OCI-LY1 (cell line): ENCODE measurements at regions not wholly inside any gene's neighbourhood (a gene's known extent, or its start where the extent isn't known, plus 50 kb on each side); places are given as distances from the start of the nearest gene placed in this dataset.

ENCODE experiments used
- H2AFZ ChIP-seq: fragments of 200-600 bp; sonication (generic), shearing (Covaris generic); 2 replicates; pipeline ENCODE4 v1.6.0; 2014; ENCODE audit warnings: antibody characterized with exemption, mild to moderate bottlenecking, low read length
- H3F3A ChIP-seq: fragments of 200-600 bp; sonication (generic), shearing (Covaris generic); 2 replicates; pipeline ENCODE4 v1.6.0; 2014; ENCODE audit warnings: mild to moderate bottlenecking, antibody characterized with exemption, low read length, moderate library complexity; ENCODE audit not compliant: insufficient read depth
- H3K27ac ChIP-seq: fragments of 200-600 bp; sonication (generic); 2 replicates; pipeline ENCODE4 v1.5.1; 2014; ENCODE audit warnings: low read length, mixed run types, mild to moderate bottlenecking, low read depth; ENCODE audit not compliant: poor library complexity, severe bottlenecking
- H3K27me3 ChIP-seq: fragments of 200-600 bp; sonication (generic); 2 replicates; pipeline ENCODE4 v1.6.0; 2014; ENCODE audit warnings: antibody characterized with exemption, mild to moderate bottlenecking, low read length, moderate library complexity; ENCODE audit not compliant: insufficient read depth
- H3K36me3 ChIP-seq: fragments of 200-600 bp; sonication (generic); 2 replicates; pipeline ENCODE4 v1.6.1; 2014; ENCODE audit warnings: mild to moderate bottlenecking, antibody characterized with exemption, low read length, moderate library complexity, mixed read lengths; ENCODE audit not compliant: insufficient read depth
- H3K4me1 ChIP-seq: fragments of 200-600 bp; sonication (generic); 2 replicates; pipeline ENCODE4 v1.5.1; 2014; ENCODE audit warnings: mild to moderate bottlenecking, low read length, moderate library complexity; ENCODE audit not compliant: insufficient read depth, severe bottlenecking
- H3K4me2 ChIP-seq: fragments of 200-600 bp; sonication (generic), shearing (Covaris generic); 2 replicates; pipeline ENCODE4 v1.6.1; 2014; ENCODE audit warnings: low read length
- H3K4me3 ChIP-seq: fragments of 200-600 bp; sonication (generic); 2 replicates; pipeline ENCODE4 v1.5.1; 2014; ENCODE audit warnings: low read length, low read depth, mild to moderate bottlenecking, mixed read lengths; ENCODE audit not compliant: poor library complexity, severe bottlenecking
- H3K79me2 ChIP-seq: fragments of 200-600 bp; shearing (Covaris generic); 2 replicates; pipeline ENCODE4 v1.6.1; 2016; ENCODE audit warnings: mixed run types, low read length, mixed read lengths; ENCODE audit not compliant: insufficient read depth
- H3K9ac ChIP-seq: fragments of 200-600 bp; sonication (generic), shearing (Covaris generic); 2 replicates; pipeline ENCODE4 v1.6.1; 2014; ENCODE audit warnings: mild to moderate bottlenecking, low read length, mixed read lengths
- H3K9me2 ChIP-seq: fragments of 200-600 bp; sonication (generic), shearing (Covaris generic); 2 replicates; pipeline ENCODE4 v1.6.1; 2014; ENCODE audit warnings: low read depth, mild to moderate bottlenecking, low read length, mixed read lengths
- H3K9me3 ChIP-seq: fragments of 200-600 bp; shearing (Covaris generic); 2 replicates; pipeline ENCODE4 v1.6.1; 2014; ENCODE audit warnings: low read length, mixed read lengths
- H4K20me1 ChIP-seq: fragments of 200-600 bp; sonication (generic), shearing (Covaris generic); 2 replicates; pipeline ENCODE4 v1.6.0; 2016; ENCODE audit warnings: mild to moderate bottlenecking, low read length; ENCODE audit not compliant: insufficient read depth
- EZH2 ChIP-seq: fragments of 200-600 bp; sonication (generic), shearing (Covaris generic); IDR thresholded peaks from 2 replicates; pipeline ENCODE4 v1.8.0; 2017; ENCODE audit warnings: borderline replicate concordance, mixed run types, mild to moderate bottlenecking, antibody characterized with exemption, low read length, moderate library complexity, mixed read lengths
- TF ChIP-seq, protein P1 (sequence below): fragments of 200-600 bp; sonication (generic), shearing (Covaris generic); IDR thresholded peaks from 2 replicates; pipeline ENCODE4 v1.5.1; 2017; ENCODE audit warnings: mild to moderate bottlenecking, antibody characterized with exemption, low read length, moderate library complexity, mixed read lengths

DNA sequence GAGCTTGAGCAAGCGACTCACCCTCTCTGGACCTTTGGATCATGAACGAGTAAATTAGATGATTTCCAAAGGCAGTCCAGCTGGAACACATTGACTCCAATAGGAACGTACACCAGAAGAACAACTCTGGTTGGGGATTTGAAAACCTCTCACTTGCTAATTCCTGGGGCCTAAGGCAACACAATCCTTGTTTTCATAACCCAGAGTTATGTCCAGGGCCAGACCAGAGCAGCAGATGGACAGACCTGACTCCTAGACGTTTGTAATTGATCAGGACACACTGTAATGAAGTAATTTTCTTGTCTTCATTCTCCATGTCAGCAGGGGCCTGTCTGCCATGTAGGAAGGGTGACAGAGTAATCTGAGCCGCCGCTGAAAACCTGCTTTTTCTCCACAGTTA is 283.9 kb downstream of the IDS start:
- no peaks in the 10 kb centered on the region for H3K9me3 ChIP-seq

DNA sequence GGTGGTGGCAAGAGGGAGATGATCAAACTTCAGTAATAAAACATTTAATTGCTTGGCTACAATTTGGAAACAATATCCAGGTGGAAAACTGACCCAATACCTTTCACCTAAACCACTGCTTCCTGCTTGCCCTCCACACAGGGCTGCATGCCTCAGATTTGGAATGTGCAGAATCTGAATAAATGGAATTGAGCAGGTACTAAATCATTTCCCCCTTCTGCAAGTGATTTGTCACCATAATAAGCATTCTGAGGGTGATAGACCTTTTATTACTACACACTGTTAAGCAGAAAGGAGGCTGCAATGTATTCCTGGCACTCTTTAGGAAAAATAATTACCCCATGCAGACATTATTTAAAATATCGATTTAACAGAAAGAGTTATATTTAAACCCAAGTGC is 291.8 kb downstream of the IDS start:
- Histone ChIP-seq H3K4me3 (no peak overlapping the region), H3K4me2 (no peak overlapping the region), H3F3A (no peaks in the 10 kb centered on the region), H3K9ac (no peak overlapping the region), H3K4me1 (no peaks in the 10 kb centered on the region), H3K79me2 (no peaks in the 10 kb centered on the region), H4K20me1 (no peaks in the 10 kb centered on the region), H3K27ac (no peak overlapping the region), H2AFZ (no peak overlapping the region), H3K27me3 (no peaks in the 10 kb centered on the region), H3K9me3 (no peaks in the 10 kb centered on the region), H3K9me2 (no peaks in the 10 kb centered on the region), H3K36me3 (no peaks in the 10 kb centered on the region)
- TF ChIP-seq EZH2 = no peak
- TF ChIP-seq, protein P1, sequence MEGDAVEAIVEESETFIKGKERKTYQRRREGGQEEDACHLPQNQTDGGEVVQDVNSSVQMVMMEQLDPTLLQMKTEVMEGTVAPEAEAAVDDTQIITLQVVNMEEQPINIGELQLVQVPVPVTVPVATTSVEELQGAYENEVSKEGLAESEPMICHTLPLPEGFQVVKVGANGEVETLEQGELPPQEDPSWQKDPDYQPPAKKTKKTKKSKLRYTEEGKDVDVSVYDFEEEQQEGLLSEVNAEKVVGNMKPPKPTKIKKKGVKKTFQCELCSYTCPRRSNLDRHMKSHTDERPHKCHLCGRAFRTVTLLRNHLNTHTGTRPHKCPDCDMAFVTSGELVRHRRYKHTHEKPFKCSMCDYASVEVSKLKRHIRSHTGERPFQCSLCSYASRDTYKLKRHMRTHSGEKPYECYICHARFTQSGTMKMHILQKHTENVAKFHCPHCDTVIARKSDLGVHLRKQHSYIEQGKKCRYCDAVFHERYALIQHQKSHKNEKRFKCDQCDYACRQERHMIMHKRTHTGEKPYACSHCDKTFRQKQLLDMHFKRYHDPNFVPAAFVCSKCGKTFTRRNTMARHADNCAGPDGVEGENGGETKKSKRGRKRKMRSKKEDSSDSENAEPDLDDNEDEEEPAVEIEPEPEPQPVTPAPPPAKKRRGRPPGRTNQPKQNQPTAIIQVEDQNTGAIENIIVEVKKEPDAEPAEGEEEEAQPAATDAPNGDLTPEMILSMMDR = no peak

More for the DNA sequence above, 283.9 kb downstream of the IDS start:
- H3K36me3 ChIP-seq = no peaks in the 10 kb centered on the region
- no peaks in the 10 kb centered on the region for H4K20me1 ChIP-seq
- no peak overlapping the region for H3K9ac ChIP-seq
- TF ChIP-seq, protein P1 = no peak
- no peak for TF ChIP-seq EZH2
- H3K4me2 ChIP-seq = no peak overlapping the region
- no peak overlapping the region for H2AFZ ChIP-seq
- no peaks in the 10 kb centered on the region for H3K79me2 ChIP-seq
- H3K27ac ChIP-seq = no peak overlapping the region
- H3F3A ChIP-seq = no peaks in the 10 kb centered on the region
- H3K9me2 ChIP-seq = no peaks in the 10 kb centered on the region
- no peak overlapping the region for H3K4me3 ChIP-seq
- H3K27me3 ChIP-seq = no peaks in the 10 kb centered on the region
- H3K4me1 ChIP-seq = no peaks in the 10 kb centered on the region

- H3K27ac ChIP-seq = no peak overlapping the region
- no peak for TF ChIP-seq EZH2
- TF ChIP-seq, protein P1 = no peak
- no peaks in the 10 kb centered on the region for H3K27me3 ChIP-seq
- H3K79me2 ChIP-seq = no peaks in the 10 kb centered on the region
- H3K4me3 ChIP-seq = no peak overlapping the region
- no peaks in the 10 kb centered on the region for H3F3A ChIP-seq
- H3K4me1 ChIP-seq = no peaks in the 10 kb centered on the region
- no peaks in the 10 kb centered on the region for H3K9me2 ChIP-seq
- no peaks in the 10 kb centered on the region for H3K9me3 ChIP-seq
- no peak overlapping the region for H3K9ac ChIP-seq
- no peaks in the 10 kb centered on the region for H3K36me3 ChIP-seq
- H4K20me1 ChIP-seq = no peaks in the 10 kb centered on the region
- H2AFZ ChIP-seq = no peak overlapping the region
- H3K4me2 ChIP-seq = no peak overlapping the region
Measured at GRCh38 chrX:149208307-149208706, 296.8 kb downstream of the IDS start.
